ENCODE measurements at regions not wholly inside any gene's neighbourhood (a gene's known extent, or its start where the extent isn't known, plus 50 kb on each side); places are given as distances from the start of the nearest gene placed in this dataset.

GRCh38 chr16:48008011-48008525 is 147.7 kb downstream of the ABCC12 start:
- Histone ChIP-seq H3K27ac (no peak overlapping the region), H3K27me3 (no peaks in the 10 kb centered on the region), H3K9me3 (no peaks in the 10 kb centered on the region), H3K36me3 (replicated peaks in 1 of 2; ENCODE audit: insufficient read depth in 1 of 2, low read depth in 2 of 2) (no peaks in the 10 kb centered on the region), H3K4me3 (no peak overlapping the region), H3K4me1 (no peaks in the 10 kb centered on the region)
- TF ChIP-seq CTCF (IDR thresholded peaks at IDR 0.05) (no peak), POLR2A (IDR thresholded peaks at IDR 0.05) (no peak)
- no peak for DNase-seq
- intact Hi-C loops (cut with DNase I): no loop called here
- ATAC-seq: no peak
- 73 to 74% methylated on average over 7 of the region's 7 CpGs for WGBS, 2 donors

- DNase-seq: no peak
- Histone ChIP-seq H3K27ac (no peak overlapping the region), H3K27me3 (no peaks in the 10 kb centered on the region), H3K36me3 (replicated peaks in 1 of 2; ENCODE audit: insufficient read depth in 1 of 2, low read depth in 2 of 2) (no peaks in the 10 kb centered on the region), H3K4me1 (no peaks in the 10 kb centered on the region), H3K4me3 (no peak overlapping the region), H3K9me3 (no peaks in the 10 kb centered on the region)
- ATAC-seq: no peak
- intact Hi-C loops (cut with DNase I): no loop called here
- TF ChIP-seq POLR2A (IDR thresholded peaks at IDR 0.05) (no peak), CTCF (IDR thresholded peaks at IDR 0.05) (no peak)
- 50 to 68% methylated on average over 3 of the region's 3 CpGs for WGBS, 2 donors
Observed at GRCh38 chr16:48004141-48004695, 151.6 kb downstream of the ABCC12 start.

DNA sequence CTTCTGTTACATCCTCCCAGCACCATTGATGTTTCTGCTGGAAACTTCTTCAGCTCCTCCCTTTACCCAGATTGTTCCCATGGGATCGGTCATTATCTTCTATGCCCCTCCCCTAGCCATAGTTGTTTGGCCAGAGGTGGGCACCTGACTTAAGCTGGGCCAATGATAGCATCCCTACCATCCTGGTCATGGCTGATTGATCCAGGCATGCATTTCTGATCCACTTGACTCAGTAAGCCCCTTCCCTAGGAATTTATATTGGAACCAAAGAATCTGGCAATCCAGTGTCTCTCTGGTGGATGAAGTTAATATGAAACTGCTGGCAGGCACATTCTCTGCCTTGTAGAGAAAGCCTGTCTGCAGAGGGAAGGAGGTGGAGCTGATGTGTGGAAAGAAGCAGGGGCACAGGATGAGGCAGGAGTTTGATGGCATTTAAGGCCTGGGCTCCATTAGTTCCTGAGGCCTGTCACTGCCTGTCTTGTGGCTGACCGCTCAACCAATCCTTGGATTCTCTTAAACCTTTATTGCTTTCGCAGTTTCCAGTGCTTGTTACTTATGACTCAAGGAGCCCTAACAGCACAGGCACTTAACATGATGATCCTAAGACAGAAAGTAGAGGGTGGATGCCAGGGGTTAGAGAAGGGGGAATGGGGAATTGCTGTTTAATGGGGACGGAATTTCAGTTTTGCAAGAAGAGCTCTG is 152.4 kb downstream of the ABCC12 start:
- no peak overlapping the region for H3K4me3 ChIP-seq
- DNase-seq (no peak), ATAC-seq (no peak)
- no peaks in the 10 kb centered on the region for H3K9me3 ChIP-seq
- TF ChIP-seq POLR2A (IDR thresholded peaks at IDR 0.05) (no peak), CTCF (IDR thresholded peaks at IDR 0.05) (no peak)
- intact Hi-C loops (cut with DNase I): no loop called here
- 59 to 78% methylated on average over 4 of the region's 4 CpGs for WGBS, 2 donors
- no peaks in the 10 kb centered on the region for H3K4me1 ChIP-seq
- H3K27me3 ChIP-seq: no peaks in the 10 kb centered on the region
- no peaks in the 10 kb centered on the region for H3K36me3 ChIP-seq (replicated peaks in 1 of 2; ENCODE audit: insufficient read depth in 1 of 2, low read depth in 2 of 2)
- no peak overlapping the region for H3K27ac ChIP-seq

DNA sequence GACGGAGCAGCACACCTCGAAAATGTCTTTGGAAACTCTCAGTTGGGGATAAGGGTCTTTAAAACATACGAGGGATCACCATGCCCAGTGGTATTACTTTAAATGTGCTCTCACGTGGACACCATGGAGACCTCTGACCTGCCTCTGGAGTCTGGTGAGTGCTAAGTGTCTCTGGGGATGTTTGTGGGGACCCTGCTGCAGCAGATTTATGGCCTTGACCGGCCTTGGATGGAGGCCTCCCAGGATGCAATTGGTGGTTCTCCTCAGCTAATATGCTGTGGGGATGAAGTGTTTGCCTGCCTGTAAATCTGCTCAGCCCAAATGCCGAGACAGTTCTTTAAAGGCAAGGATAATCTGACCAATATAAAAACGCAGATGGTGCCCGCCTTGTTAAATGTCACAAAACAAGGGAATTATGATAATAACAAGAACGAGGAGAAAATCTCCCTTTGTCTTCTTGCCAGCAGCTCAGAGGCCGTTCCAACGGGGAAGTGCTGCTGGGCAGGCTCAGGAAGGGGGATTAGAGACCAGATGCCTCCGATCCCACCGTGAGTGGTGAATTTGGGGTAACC is 154.4 kb downstream of the ABCC12 start:
- no peaks in the 10 kb centered on the region for H3K9me3 ChIP-seq
- H3K27me3 ChIP-seq: no peaks in the 10 kb centered on the region
- H3K27ac ChIP-seq: no peak overlapping the region
- TF ChIP-seq POLR2A (IDR thresholded peaks at IDR 0.05) (no peak), CTCF (IDR thresholded peaks at IDR 0.05) (no peak)
- WGBS, 2 donors: 62 to 64% methylated on average over 13 of the region's 13 CpGs
- no peak overlapping the region for H3K4me3 ChIP-seq
- no peak for DNase-seq
- H3K36me3 ChIP-seq (replicated peaks in 1 of 2; ENCODE audit: insufficient read depth in 1 of 2, low read depth in 2 of 2): no peaks in the 10 kb centered on the region
- intact Hi-C loops (cut with DNase I): no loop called here
- no peak for ATAC-seq
- no peaks in the 10 kb centered on the region for H3K4me1 ChIP-seq

Measured in body of pancreas (tissue), 4 donors.